A549 (cell line): ENCODE measurements at regions not wholly inside any gene's neighbourhood (a gene's known extent, or its start where the extent isn't known, plus 50 kb on each side); places are given as distances from the start of the nearest gene placed in this dataset.

ENCODE experiments used
- ATAC-seq, 2 experiments: fragments of 200-7000 bp in 1 of 2; fragments of >200 bp in 1 of 2; cut with Nextera tagmentation in 1 of 2; cut with Tn5 transposase in 1 of 2; 3 replicates each; pipeline versions ENCODE4 v1.8.0 to v1.9.1; 2018 to 2020; ENCODE audit warnings: mild to moderate bottlenecking in 1 of 2, moderate library complexity in 1 of 2
- CTCF ChIA-PET: fragments of 300-600 bp; sonication (Branson Sonifier 250); formaldehyde crosslinking; extraction: SDS; loops from one replicate; lab custom pipeline; 2021; ENCODE audit warnings: antibody characterized with exemption, inconsistent platforms; lab: Yijun Ruan, JAX
- POLR2A ChIA-PET: fragments of 350-600 bp; formaldehyde crosslinking; extraction: SDS; loops from one replicate; lab custom pipeline; 2021; ENCODE audit warnings: antibody characterized with exemption, inconsistent platforms; lab: Yijun Ruan, JAX
- DNase-seq, 2 experiments: peaks; one replicate each; pipeline versions ENCODE4 v3.0.0 to v3.0.0-alpha.2; 2011 to 2016; ENCODE audit warnings: low read depth in 1 of 2, low spot score in 1 of 2
- FAIRE-seq: peaks from 2 replicates; lab custom pipeline; 2011; peaks lifted over from hg19 to GRCh38; lab: Jason Lieb, UNC
- H3K27ac ChIP-seq, 2 experiments: fragments of >200 bp; sonication (Bioruptor Twin); formaldehyde crosslinking; 3 replicates each; pipeline ENCODE4 v1.5.1; 2016 to 2017
- H3K4me1 ChIP-seq: fragments of >200 bp; sonication (Bioruptor Twin); formaldehyde crosslinking; 3 replicates; pipeline ENCODE4 v1.6.1; 2016
- H3K4me2 ChIP-seq: fragments of >200 bp; sonication (Bioruptor Twin); formaldehyde crosslinking; 3 replicates; pipeline ENCODE4 v1.6.1; 2016
- H3K4me3 ChIP-seq: fragments of >200 bp; sonication (Bioruptor Twin); formaldehyde crosslinking; 3 replicates; pipeline ENCODE4 v1.5.1; 2016
- H3K9me3 ChIP-seq: fragments of >200 bp; sonication (Bioruptor Twin); formaldehyde crosslinking; 3 replicates; pipeline ENCODE4 v1.6.1; 2016
- CHD2 ChIP-seq: fragments of 150-350 bp; IDR thresholded peaks from 2 replicates; pipeline ENCODE4 v1.6.1; 2014; ENCODE audit warnings: low read length; ENCODE audit not compliant: partially characterized antibody
- EHMT2 ChIP-seq: fragments of 200-600 bp; sonication (generic); IDR thresholded peaks from 2 replicates; pipeline ENCODE4 v1.6.1; 2016; ENCODE audit warnings: antibody characterized with exemption, low read depth, mild to moderate bottlenecking, moderate library complexity
- EP300 ChIP-seq, 2 experiments: fragments of >200 bp; sonication (Bioruptor Twin); formaldehyde crosslinking; IDR thresholded peaks; 2 replicates in 1 of 2; 3 replicates in 1 of 2; pipeline ENCODE4 v1.6.1; 2016 to 2017
- GATA3 ChIP-seq: IDR thresholded peaks from 2 replicates; pipeline ENCODE4 v1.6.1; 2012; ENCODE audit warnings: borderline replicate concordance
- MAZ ChIP-seq: fragments of 150-350 bp; IDR thresholded peaks from 2 replicates; pipeline ENCODE4 v1.6.1; 2014; ENCODE audit warnings: antibody characterized with exemption, low read depth, low read length, borderline replicate concordance
- MYC ChIP-seq: IDR thresholded peaks from 2 replicates; pipeline ENCODE4 v1.6.1; 2012; ENCODE audit warnings: mild to moderate bottlenecking, inconsistent platforms, low read length, improper control_type of control experiment, borderline replicate concordance
- NPAS2 ChIP-seq: fragments of 250-450 bp; sonication (Bioruptor Pico); IDR thresholded peaks from 2 replicates; pipeline ENCODE4 v1.8.0; 2022; ENCODE audit warnings: mild to moderate bottlenecking, moderate library complexity, borderline replicate concordance
- POLR2A ChIP-seq: IDR thresholded peaks from 2 replicates; pipeline ENCODE4 v1.6.1; 2012; ENCODE audit warnings: mild to moderate bottlenecking, low read length
- POLR2AphosphoS2 ChIP-seq: conservative IDR thresholded peaks from 2 replicates; pipeline ENCODE4 v1.6.1; 2012; ENCODE audit warnings: low read length, improper control_type of control experiment, inconsistent platforms
- RARB ChIP-seq: fragments of 250-450 bp; sonication (Bioruptor Pico); IDR thresholded peaks from 2 replicates; pipeline ENCODE4 v1.8.0; 2021; ENCODE audit warnings: mild to moderate bottlenecking, moderate library complexity
- ZFP36 ChIP-seq: fragments of 450-650 bp; IDR thresholded peaks from 2 replicates; pipeline ENCODE4 v1.6.1; 2014; ENCODE audit warnings: borderline replicate concordance; ENCODE audit not compliant: partially characterized antibody
- ZNF302 ChIP-seq: fragments of 250-450 bp; sonication (Bioruptor Pico); IDR thresholded peaks from 2 replicates; pipeline ENCODE4 v1.9.0; 2021; ENCODE audit warnings: inconsistent platforms, mild to moderate bottlenecking, moderate library complexity
- WGBS: methylation state at CpG from one replicate; pipeline ENCODE4 v1.1.6; 2017; ENCODE audit errors: missing lambda C conversion rate; 5-methylcytosine and 5-hydroxymethylcytosine counted together
- TF ChIP-seq, protein P1 (sequence below): fragments of 200-600 bp; sonication (generic); IDR thresholded peaks from 2 replicates; pipeline ENCODE4 v1.6.1; 2016; ENCODE audit warnings: antibody characterized with exemption, mild to moderate bottlenecking, moderate library complexity
- TF ChIP-seq, protein P2 (sequence below): IDR thresholded peaks from 2 replicates; pipeline ENCODE4 v1.6.1; 2012
- TF ChIP-seq, protein P3 (sequence below): fragments of 250-450 bp; sonication (Bioruptor Pico); IDR thresholded peaks from 2 replicates; pipeline ENCODE4 v1.5.0; 2021; ENCODE audit warnings: mild to moderate bottlenecking, moderate library complexity, borderline replicate concordance
- TF ChIP-seq, protein P4 (sequence below): IDR thresholded peaks from 2 replicates; pipeline ENCODE4 v1.6.1; 2012; ENCODE audit warnings: low read depth, borderline replicate concordance
- TF ChIP-seq, protein P5 (sequence below): fragments of >200 bp; sonication (Bioruptor Twin); formaldehyde crosslinking; IDR thresholded peaks from 3 replicates; pipeline ENCODE4 v1.6.1; 2016

DNA sequence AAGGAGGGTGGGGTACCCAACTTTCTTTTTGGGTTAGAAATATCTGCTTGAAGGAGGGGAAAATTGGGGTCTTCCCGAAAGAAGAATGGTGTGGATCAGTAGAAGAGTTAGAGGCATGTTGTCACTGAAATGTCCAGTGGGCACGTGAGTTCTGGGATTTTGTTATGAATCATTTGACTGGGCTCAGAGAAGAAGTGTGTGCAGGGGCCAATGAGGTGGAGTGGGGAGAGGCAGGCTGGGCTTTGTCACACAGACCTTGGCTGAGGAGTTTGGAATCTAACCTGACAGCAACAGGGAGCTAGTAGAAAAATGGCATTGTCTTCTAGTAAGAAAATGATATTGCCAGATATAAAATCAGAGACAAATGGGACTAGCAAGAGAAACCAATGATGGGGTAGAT lies 436.8 kb downstream of the MFSD1 start:
- FAIRE-seq (no peak), ATAC-seq (no peak), DNase-seq (no peak)
- ChIA-PET POLR2A (no interaction called here), CTCF (interaction anchor here (0.8 to 1.5 kb wide), 3 partner anchors 21 to 392 kb away, joined by 3 to 7 read pairs (median 4); no protein-coding TSS in a partner anchor)
- H3K4me3 ChIP-seq = no peak overlapping the region
- 40% methylated on average over 2 of the region's 2 CpGs for WGBS
- H3K4me1 ChIP-seq = no peaks in the 10 kb centered on the region
- no peak overlapping the region for H3K4me2 ChIP-seq
- H3K9me3 ChIP-seq = no peaks in the 10 kb centered on the region
- TF ChIP-seq ZFP36 (no peak), EHMT2 (no peak), MAZ (no peak), POLR2AphosphoS2 (no peak), CHD2 (no peak), EP300 (IDR thresholded peaks at IDR 0.05) (no peak), MYC (no peak), RARB (CRISPR knock-in tag) (no peak)
- TF ChIP-seq, protein P1, sequence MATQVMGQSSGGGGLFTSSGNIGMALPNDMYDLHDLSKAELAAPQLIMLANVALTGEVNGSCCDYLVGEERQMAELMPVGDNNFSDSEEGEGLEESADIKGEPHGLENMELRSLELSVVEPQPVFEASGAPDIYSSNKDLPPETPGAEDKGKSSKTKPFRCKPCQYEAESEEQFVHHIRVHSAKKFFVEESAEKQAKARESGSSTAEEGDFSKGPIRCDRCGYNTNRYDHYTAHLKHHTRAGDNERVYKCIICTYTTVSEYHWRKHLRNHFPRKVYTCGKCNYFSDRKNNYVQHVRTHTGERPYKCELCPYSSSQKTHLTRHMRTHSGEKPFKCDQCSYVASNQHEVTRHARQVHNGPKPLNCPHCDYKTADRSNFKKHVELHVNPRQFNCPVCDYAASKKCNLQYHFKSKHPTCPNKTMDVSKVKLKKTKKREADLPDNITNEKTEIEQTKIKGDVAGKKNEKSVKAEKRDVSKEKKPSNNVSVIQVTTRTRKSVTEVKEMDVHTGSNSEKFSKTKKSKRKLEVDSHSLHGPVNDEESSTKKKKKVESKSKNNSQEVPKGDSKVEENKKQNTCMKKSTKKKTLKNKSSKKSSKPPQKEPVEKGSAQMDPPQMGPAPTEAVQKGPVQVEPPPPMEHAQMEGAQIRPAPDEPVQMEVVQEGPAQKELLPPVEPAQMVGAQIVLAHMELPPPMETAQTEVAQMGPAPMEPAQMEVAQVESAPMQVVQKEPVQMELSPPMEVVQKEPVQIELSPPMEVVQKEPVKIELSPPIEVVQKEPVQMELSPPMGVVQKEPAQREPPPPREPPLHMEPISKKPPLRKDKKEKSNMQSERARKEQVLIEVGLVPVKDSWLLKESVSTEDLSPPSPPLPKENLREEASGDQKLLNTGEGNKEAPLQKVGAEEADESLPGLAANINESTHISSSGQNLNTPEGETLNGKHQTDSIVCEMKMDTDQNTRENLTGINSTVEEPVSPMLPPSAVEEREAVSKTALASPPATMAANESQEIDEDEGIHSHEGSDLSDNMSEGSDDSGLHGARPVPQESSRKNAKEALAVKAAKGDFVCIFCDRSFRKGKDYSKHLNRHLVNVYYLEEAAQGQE = no peak
- TF ChIP-seq, protein P2, sequence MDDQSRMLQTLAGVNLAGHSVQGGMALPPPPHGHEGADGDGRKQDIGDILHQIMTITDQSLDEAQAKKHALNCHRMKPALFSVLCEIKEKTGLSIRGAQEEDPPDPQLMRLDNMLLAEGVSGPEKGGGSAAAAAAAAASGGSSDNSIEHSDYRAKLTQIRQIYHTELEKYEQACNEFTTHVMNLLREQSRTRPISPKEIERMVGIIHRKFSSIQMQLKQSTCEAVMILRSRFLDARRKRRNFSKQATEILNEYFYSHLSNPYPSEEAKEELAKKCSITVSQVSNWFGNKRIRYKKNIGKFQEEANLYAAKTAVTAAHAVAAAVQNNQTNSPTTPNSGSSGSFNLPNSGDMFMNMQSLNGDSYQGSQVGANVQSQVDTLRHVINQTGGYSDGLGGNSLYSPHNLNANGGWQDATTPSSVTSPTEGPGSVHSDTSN = no peak
- TF ChIP-seq, protein P3, sequence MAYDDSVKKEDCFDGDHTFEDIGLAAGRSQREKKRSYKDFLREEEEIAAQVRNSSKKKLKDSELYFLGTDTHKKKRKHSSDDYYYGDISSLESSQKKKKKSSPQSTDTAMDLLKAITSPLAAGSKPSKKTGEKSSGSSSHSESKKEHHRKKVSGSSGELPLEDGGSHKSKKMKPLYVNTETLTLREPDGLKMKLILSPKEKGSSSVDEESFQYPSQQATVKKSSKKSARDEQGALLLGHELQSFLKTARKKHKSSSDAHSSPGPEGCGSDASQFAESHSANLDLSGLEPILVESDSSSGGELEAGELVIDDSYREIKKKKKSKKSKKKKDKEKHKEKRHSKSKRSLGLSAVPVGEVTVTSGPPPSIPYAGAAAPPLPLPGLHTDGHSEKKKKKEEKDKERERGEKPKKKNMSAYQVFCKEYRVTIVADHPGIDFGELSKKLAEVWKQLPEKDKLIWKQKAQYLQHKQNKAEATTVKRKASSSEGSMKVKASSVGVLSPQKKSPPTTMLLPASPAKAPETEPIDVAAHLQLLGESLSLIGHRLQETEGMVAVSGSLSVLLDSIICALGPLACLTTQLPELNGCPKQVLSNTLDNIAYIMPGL = no peak
- TF ChIP-seq, protein P4, sequence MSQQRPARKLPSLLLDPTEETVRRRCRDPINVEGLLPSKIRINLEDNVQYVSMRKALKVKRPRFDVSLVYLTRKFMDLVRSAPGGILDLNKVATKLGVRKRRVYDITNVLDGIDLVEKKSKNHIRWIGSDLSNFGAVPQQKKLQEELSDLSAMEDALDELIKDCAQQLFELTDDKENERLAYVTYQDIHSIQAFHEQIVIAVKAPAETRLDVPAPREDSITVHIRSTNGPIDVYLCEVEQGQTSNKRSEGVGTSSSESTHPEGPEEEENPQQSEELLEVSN = no peak
- no peak overlapping the region for H3K27ac ChIP-seq

DNA sequence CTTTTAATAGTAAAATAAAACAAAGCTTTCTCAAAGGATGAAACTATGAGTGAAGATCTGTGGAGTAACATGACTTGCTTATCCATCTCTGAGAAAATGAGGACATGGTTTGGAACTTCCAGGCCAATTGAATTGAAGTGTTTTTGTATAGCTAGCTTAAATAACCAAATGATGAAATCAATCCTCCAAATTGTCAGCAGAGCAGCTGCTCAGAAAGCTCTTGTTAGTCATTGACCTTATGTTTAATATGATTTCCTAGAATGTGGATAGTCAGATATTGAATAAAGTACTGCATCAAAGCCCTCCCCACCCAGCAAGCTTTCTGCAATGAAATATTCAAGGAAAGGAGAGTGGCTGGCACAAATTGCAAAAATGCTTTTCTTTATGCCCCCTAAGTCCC lies 437.2 kb downstream of the MFSD1 start:
- no peak for ATAC-seq
- POLR2A ChIA-PET = no interaction called here
- FAIRE-seq = no peak
- Histone ChIP-seq H3K4me1 (no peaks in the 10 kb centered on the region), H3K27ac (no peak overlapping the region), H3K4me2 (no peak overlapping the region), H3K9me3 (no peaks in the 10 kb centered on the region), H3K4me3 (no peak overlapping the region)
- no peak for TF ChIP-seq ZNF302 (CRISPR knock-in tag)
- no peak for TF ChIP-seq NPAS2
- no peak for TF ChIP-seq POLR2A
- TF ChIP-seq, protein P5, sequence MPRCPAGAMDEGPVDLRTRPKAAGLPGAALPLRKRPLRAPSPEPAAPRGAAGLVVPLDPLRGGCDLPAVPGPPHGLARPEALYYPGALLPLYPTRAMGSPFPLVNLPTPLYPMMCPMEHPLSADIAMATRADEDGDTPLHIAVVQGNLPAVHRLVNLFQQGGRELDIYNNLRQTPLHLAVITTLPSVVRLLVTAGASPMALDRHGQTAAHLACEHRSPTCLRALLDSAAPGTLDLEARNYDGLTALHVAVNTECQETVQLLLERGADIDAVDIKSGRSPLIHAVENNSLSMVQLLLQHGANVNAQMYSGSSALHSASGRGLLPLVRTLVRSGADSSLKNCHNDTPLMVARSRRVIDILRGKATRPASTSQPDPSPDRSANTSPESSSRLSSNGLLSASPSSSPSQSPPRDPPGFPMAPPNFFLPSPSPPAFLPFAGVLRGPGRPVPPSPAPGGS = no peak
- no peak for TF ChIP-seq GATA3
- no peak for TF ChIP-seq MAZ
- no peak for TF ChIP-seq CHD2
- no peak for DNase-seq
- CTCF ChIA-PET = interaction anchor here (0.8 to 1.5 kb wide), 3 partner anchors 21 to 393 kb away, joined by 3 to 7 read pairs (median 4); no protein-coding TSS in a partner anchor
